HG02763 (cell line): ENCODE measurements at regions not wholly inside any gene's neighbourhood (a gene's known extent, or its start where the extent isn't known, plus 50 kb on each side); places are given as distances from the start of the nearest gene placed in this dataset.
"Not testable (repeated sequence)": the region's sequence is repeated elsewhere in the genome, so short reads cannot be mapped to it uniquely, and the experiment has no call there.

Source experiments
- ATAC-seq: cut with Tn5 transposase; IDR thresholded peaks from one replicate; pipeline ENCODE4 v1.9.1; 2021; ENCODE audit warnings: mild to moderate bottlenecking, moderate library complexity; ENCODE audit not compliant: unreplicated experiment

GRCh38 chr16:61210076-61210475 lies 826.2 kb downstream of the CDH8 start:
- ATAC-seq = no peak

- no peak for ATAC-seq
Measured at GRCh38 chr16:61195006-61195405, 841.2 kb downstream of the CDH8 start.

- ATAC-seq = no peak
Measured at GRCh38 chr16:61194573-61194972, 841.7 kb downstream of the CDH8 start.

- ATAC-seq = no peak
Measured at GRCh38 chr16:61182391-61182790, 853.8 kb downstream of the CDH8 start.

GRCh38 chr16:61181982-61182381 lies 854.3 kb downstream of the CDH8 start:
- no peak for ATAC-seq

- no peak for ATAC-seq
Measured at GRCh38 chr16:61179561-61179960, 856.7 kb downstream of the CDH8 start.

- ATAC-seq = no peak
Measured at GRCh38 chr16:61165797-61166196, 870.4 kb downstream of the CDH8 start.

GRCh38 chr16:61150351-61150750 lies 885.9 kb downstream of the CDH8 start:
- no peak for ATAC-seq

GRCh38 chr16:61149709-61150108 lies 886.5 kb downstream of the CDH8 start:
- ATAC-seq = no peak

GRCh38 chr16:61148930-61149329 lies 887.3 kb downstream of the CDH8 start:
- no peak for ATAC-seq

GRCh38 chr16:61146429-61146828 lies 889.8 kb downstream of the CDH8 start:
- no peak for ATAC-seq

- ATAC-seq = no peak
Measured at GRCh38 chr16:61131447-61131846, 904.8 kb downstream of the CDH8 start.

GRCh38 chr16:61128545-61129323 lies 907.5 kb downstream of the CDH8 start:
- ATAC-seq = no peak

- ATAC-seq = no peak
Measured at GRCh38 chr16:61105544-61105943, 930.7 kb downstream of the CDH8 start.

GRCh38 chr16:61098505-61098904 lies 937.7 kb downstream of the CDH8 start:
- no peak for ATAC-seq

- ATAC-seq = not testable (repeated sequence)
Measured at GRCh38 chr16:61091300-61091699, 944.9 kb downstream of the CDH8 start.

GRCh38 chr16:61083711-61084110 lies 952.5 kb downstream of the CDH8 start:
- ATAC-seq = no peak

- no peak for ATAC-seq
Measured at GRCh38 chr16:61074324-61074723, 961.9 kb downstream of the CDH8 start.

- no peak for ATAC-seq
Measured at GRCh38 chr16:61057635-61058034, 978.6 kb downstream of the CDH8 start.

GRCh38 chr16:61050547-61050946 lies 985.7 kb downstream of the CDH8 start:
- ATAC-seq = no peak

- ATAC-seq = no peak
Measured at GRCh38 chr16:61045931-61046330, 990.3 kb downstream of the CDH8 start.

- ATAC-seq = no peak
Measured at GRCh38 chr16:61042737-61043136, 993.5 kb downstream of the CDH8 start.

- ATAC-seq = no peak
Measured at GRCh38 chr16:61030616-61031015, 1005.6 kb downstream of the CDH8 start.
